Suprapubic skin (tissue), 4 donors: ENCODE measurements at regions not wholly inside any gene's neighbourhood (a gene's known extent, or its start where the extent isn't known, plus 50 kb on each side); places are given as distances from the start of the nearest gene placed in this dataset.

Experiments used
- DNase-seq, 2 donors: peaks; one replicate each; pipeline ENCODE4 v3.0.0-alpha.2; 2019; ENCODE audit warnings: low spot score in 2 of 2
- H3K27ac ChIP-seq: fragments of 200-600 bp; sonication (generic); one replicate; pipeline ENCODE4 v1.5.1; 2019
- H3K27me3 ChIP-seq: fragments of 200-600 bp; sonication (generic); one replicate; pipeline ENCODE4 v1.5.1; 2019
- H3K36me3 ChIP-seq: fragments of 200-600 bp; sonication (generic); one replicate; pipeline ENCODE4 v1.5.1; 2019
- H3K4me1 ChIP-seq: fragments of 200-600 bp; sonication (generic); one replicate; pipeline ENCODE4 v1.5.1; 2019
- H3K4me3 ChIP-seq: fragments of 200-600 bp; sonication (generic); one replicate; pipeline ENCODE4 v1.5.1; 2019; ENCODE audit warnings: mild to moderate bottlenecking
- H3K9me3 ChIP-seq: fragments of 200-600 bp; sonication (generic); one replicate; pipeline ENCODE4 v1.5.1; 2019
- EP300 ChIP-seq: sonication (generic); formaldehyde crosslinking; IDR thresholded peaks from one replicate; pipeline ENCODE4 v1.6.1; 2017; ENCODE audit warnings: antibody characterized with exemption
- POLR2A ChIP-seq, 2 donors: fragments of 450-650 bp; IDR thresholded peaks; one replicate each; pipeline ENCODE4 v1.6.1; 2017; ENCODE audit warnings: antibody characterized with exemption in 2 of 2, mild to moderate bottlenecking in 2 of 2, moderate library complexity in 2 of 2
- POLR2AphosphoS5 ChIP-seq, 3 donors: sonication (generic); formaldehyde crosslinking; IDR thresholded peaks; one replicate each; pipeline ENCODE4 v1.6.1; 2017; ENCODE audit warnings: antibody characterized with exemption in 3 of 3
- WGBS: methylation state at CpG from one replicate; pipeline ENCODE4 v1.1.5; 2018; 5-methylcytosine and 5-hydroxymethylcytosine counted together
- TF ChIP-seq, protein P1 (sequence below), 2 donors: fragments of 200-600 bp in 1 of 2; fragments of 450-650 bp in 1 of 2; sonication (generic) in 1 of 2; IDR thresholded peaks; one replicate each; pipeline ENCODE4 v1.5.1; 2016 to 2019; ENCODE audit warnings: antibody characterized with exemption in 2 of 2, mild to moderate bottlenecking in 1 of 2, moderate library complexity in 1 of 2

DNA sequence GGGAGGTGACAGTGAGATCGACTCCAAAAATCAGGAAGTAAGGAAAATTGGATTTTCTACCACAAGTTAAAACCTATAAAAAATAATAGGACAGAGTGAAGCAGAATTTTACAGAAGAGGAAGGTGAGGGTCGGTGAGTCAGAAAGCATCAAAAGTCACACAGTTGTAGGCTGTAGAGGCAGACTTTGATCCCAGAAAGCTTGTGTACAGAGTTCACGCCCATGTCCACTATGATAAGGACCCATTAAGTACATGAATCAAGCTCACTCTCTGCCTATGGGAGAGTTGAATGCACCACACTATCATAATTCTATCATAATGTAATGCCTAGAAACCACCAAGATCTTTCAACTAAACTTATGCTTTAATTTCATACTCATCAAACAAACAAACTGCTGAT, 291.2 kb downstream of the PRELID2 start:
- Histone ChIP-seq H3K9me3 (no peaks in the 10 kb centered on the region), H3K4me1 (no peaks in the 10 kb centered on the region), H3K27ac (no peak overlapping the region), H3K4me3 (no peak overlapping the region), H3K27me3 (no peaks in the 10 kb centered on the region), H3K36me3 (no peaks in the 10 kb centered on the region)
- TF ChIP-seq, protein P1, sequence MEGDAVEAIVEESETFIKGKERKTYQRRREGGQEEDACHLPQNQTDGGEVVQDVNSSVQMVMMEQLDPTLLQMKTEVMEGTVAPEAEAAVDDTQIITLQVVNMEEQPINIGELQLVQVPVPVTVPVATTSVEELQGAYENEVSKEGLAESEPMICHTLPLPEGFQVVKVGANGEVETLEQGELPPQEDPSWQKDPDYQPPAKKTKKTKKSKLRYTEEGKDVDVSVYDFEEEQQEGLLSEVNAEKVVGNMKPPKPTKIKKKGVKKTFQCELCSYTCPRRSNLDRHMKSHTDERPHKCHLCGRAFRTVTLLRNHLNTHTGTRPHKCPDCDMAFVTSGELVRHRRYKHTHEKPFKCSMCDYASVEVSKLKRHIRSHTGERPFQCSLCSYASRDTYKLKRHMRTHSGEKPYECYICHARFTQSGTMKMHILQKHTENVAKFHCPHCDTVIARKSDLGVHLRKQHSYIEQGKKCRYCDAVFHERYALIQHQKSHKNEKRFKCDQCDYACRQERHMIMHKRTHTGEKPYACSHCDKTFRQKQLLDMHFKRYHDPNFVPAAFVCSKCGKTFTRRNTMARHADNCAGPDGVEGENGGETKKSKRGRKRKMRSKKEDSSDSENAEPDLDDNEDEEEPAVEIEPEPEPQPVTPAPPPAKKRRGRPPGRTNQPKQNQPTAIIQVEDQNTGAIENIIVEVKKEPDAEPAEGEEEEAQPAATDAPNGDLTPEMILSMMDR (IDR thresholded peaks at IDR 0.05): no peak
- no peak for TF ChIP-seq POLR2AphosphoS5 (IDR thresholded peaks at IDR 0.05)
- TF ChIP-seq POLR2A (IDR thresholded peaks at IDR 0.05): no peak
- TF ChIP-seq EP300: no peak
- WGBS: 90% methylated on average over 3 of the region's 3 CpGs
- DNase-seq: no peak

DNA sequence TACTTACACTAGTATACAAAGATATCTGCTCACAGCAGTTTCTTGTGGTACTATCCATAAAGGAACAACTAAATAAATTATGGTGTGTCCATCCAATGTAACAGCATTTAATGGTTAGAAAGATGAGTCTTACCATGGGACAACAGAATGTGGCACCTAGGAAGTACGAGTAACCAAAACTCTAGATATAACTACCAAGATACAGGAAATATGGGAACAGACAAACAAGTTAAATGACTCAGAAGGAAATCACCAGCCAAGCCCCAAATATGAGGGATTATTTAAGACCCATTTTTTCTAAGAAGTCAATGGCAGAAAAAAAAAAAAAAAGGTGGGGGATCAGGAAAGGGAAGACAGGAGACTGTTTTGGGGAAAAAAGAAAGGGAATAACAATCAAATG, 294.8 kb downstream of the PRELID2 start:
- Histone ChIP-seq H3K36me3 (no peaks in the 10 kb centered on the region), H3K4me3 (no peak overlapping the region), H3K9me3 (peaks cover 6% of the 10 kb centered on the region), H3K4me1 (no peaks in the 10 kb centered on the region), H3K27me3 (no peaks in the 10 kb centered on the region), H3K27ac (no peak overlapping the region)
- TF ChIP-seq POLR2A (IDR thresholded peaks at IDR 0.05): no peak
- TF ChIP-seq, protein P1 (IDR thresholded peaks at IDR 0.05): no peak
- no peak for TF ChIP-seq POLR2AphosphoS5 (IDR thresholded peaks at IDR 0.05)
- TF ChIP-seq EP300: no peak
- no peak for DNase-seq
- WGBS: 82% methylated on average over 1 of the region's 1 CpG

DNA sequence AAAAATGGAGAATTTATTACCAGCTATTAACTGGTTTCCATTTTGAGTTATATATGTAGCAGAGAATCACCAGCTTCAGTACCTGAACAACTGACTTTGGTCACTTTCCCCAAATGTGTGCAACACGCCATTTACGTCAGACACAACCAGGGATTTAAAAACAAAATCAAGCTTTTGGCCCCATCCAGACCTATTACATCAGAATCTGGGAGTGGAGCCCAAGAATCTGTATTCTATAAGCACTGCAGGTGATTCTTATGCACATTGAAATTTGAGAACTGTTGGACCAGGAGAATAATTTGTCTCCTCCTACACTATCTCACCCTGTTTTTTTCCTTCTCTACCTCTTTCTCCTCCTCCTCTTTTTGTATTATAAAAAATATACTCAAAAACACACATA, 295.9 kb downstream of the PRELID2 start:
- 76% methylated on average over 2 of the region's 2 CpGs for WGBS
- Histone ChIP-seq H3K9me3 (peaks cover 6% of the 10 kb centered on the region), H3K27ac (no peak overlapping the region), H3K4me1 (no peaks in the 10 kb centered on the region), H3K36me3 (no peaks in the 10 kb centered on the region), H3K27me3 (no peaks in the 10 kb centered on the region), H3K4me3 (no peak overlapping the region)
- no peak for TF ChIP-seq EP300
- TF ChIP-seq POLR2AphosphoS5 (IDR thresholded peaks at IDR 0.05): no peak
- TF ChIP-seq, protein P1 (IDR thresholded peaks at IDR 0.05): no peak
- TF ChIP-seq POLR2A (IDR thresholded peaks at IDR 0.05): no peak
- DNase-seq: no peak

DNA sequence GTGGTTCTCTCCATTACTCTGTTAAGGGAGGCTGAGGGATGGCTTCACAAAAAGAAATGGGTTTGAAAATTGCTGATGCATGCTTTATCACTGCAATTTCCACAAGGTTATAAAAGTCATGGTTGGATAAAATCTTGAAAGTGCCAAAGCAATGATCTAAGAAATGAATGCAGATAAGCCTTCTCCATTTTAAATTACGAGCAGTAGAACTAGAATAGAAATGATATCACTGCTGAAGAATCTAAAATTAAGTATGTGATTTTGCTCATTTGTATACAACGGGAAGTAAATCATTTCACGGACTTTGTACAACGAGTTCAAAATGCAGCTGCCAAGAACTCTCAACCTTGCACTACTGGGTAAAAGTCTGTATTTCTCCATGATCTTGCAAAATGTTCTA, 299.0 kb downstream of the PRELID2 start:
- H3K27ac ChIP-seq: no peak overlapping the region
- H3K36me3 ChIP-seq: no peaks in the 10 kb centered on the region
- H3K9me3 ChIP-seq: peaks cover 6% of the 10 kb centered on the region
- DNase-seq: no peak
- TF ChIP-seq POLR2AphosphoS5 (IDR thresholded peaks at IDR 0.05) (no peak), EP300 (no peak), POLR2A (IDR thresholded peaks at IDR 0.05) (no peak)
- TF ChIP-seq, protein P1 (IDR thresholded peaks at IDR 0.05): no peak
- peaks cover 6% of the 10 kb centered on the region for H3K4me1 ChIP-seq
- H3K4me3 ChIP-seq: no peak overlapping the region
- WGBS: 47% methylated on average over 4 of the region's 4 CpGs
- H3K27me3 ChIP-seq: no peaks in the 10 kb centered on the region

DNA sequence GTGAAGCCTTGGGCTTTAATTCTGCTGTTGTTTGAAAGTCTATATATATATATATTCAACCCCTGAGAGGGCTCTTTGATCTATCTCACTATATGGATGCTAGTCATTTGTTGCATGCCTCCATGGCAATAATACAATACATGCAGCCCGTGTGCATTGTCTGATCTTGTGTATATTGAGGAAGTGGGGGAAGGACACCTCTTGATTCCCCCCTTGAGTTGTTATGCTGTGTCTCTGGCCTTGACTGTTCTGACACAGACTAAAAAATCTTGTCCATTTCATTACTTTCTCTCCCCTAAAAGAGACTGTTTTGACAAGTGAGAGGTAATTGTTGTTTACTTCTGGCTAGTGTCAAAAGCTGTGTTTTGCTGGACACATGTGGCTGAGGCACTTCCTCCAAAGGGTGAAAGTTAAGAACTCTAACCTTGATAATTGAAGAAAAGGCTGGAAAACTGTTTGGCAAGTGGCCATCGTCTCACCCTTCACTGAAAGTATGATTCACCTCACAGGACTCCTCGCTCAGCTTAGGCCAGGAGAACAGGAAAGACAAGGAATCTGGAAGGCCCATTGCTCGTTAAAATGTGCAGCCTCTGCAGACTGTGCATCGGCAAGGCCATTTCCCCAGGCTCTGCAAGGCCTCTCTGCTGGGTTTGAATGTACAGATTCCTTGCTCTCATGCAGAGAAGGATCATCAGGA, 304.0 kb downstream of the PRELID2 start:
- TF ChIP-seq POLR2AphosphoS5 (IDR thresholded peaks at IDR 0.05): no peak
- no peak for TF ChIP-seq EP300
- TF ChIP-seq, protein P1 (IDR thresholded peaks at IDR 0.05): no peak
- TF ChIP-seq POLR2A (IDR thresholded peaks at IDR 0.05): no peak
- Histone ChIP-seq H3K9me3 (no peaks in the 10 kb centered on the region), H3K4me3 (no peak overlapping the region), H3K27ac (no peak overlapping the region), H3K27me3 (no peaks in the 10 kb centered on the region), H3K36me3 (no peaks in the 10 kb centered on the region), H3K4me1 (peaks cover 6% of the 10 kb centered on the region)
- 26% methylated on average over 5 of the region's 5 CpGs for WGBS
- DNase-seq: no peak
